22Rv1 (cell line): ENCODE measurements at regions not wholly inside any gene's neighbourhood (a gene's known extent, or its start where the extent isn't known, plus 50 kb on each side); places are given as distances from the start of the nearest gene placed in this dataset.

ENCODE experiments used
- H3K27ac ChIP-seq: fragments of 450-650 bp; 2 replicates; pipeline ENCODE4 v1.5.1; 2017
- ZFX ChIP-seq: fragments of 450-650 bp; IDR thresholded peaks from 2 replicates; pipeline ENCODE4 v1.6.1; 2017; ENCODE audit warnings: antibody characterized with exemption, borderline replicate concordance
- TF ChIP-seq, protein P1 (sequence below): fragments of 450-650 bp; IDR thresholded peaks from 2 replicates; pipeline ENCODE4 v1.5.1; 2017; ENCODE audit warnings: mild to moderate bottlenecking

DNA sequence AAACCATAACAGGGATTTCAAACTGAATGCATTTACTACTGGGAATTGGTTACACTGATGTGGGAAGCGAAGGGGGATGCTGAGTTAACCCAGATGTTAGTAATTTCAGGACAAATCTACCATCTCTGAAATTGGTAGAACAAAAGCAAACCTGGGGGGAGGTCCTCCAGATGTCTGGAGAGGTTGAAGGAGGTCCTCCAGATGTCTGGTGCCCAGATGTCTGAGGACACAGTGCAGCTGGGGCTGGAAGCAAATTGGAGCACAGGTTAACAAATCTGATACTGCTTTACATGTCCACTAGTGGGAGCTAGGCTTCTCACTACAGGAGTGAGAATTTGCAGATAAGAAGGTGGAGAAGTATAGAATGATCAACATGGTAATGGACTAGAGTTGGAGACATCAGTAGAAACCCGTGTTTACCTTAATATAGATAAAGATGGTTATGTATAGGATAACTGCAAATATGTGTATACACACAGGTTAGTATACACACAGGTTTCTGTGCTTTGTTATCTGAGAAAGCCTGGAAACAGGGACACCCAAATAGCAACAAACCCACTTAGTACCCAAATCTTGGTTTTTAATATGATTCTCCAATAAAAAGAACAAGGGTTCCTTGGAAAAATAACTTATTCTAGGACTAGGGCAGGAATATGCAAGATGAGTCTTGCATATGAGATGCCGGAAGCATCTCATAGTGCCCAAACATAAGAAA is 162.5 kb downstream of the C12orf50 start:
- no peak overlapping the region for H3K27ac ChIP-seq
- TF ChIP-seq ZFX: no peak
- TF ChIP-seq, protein P1, sequence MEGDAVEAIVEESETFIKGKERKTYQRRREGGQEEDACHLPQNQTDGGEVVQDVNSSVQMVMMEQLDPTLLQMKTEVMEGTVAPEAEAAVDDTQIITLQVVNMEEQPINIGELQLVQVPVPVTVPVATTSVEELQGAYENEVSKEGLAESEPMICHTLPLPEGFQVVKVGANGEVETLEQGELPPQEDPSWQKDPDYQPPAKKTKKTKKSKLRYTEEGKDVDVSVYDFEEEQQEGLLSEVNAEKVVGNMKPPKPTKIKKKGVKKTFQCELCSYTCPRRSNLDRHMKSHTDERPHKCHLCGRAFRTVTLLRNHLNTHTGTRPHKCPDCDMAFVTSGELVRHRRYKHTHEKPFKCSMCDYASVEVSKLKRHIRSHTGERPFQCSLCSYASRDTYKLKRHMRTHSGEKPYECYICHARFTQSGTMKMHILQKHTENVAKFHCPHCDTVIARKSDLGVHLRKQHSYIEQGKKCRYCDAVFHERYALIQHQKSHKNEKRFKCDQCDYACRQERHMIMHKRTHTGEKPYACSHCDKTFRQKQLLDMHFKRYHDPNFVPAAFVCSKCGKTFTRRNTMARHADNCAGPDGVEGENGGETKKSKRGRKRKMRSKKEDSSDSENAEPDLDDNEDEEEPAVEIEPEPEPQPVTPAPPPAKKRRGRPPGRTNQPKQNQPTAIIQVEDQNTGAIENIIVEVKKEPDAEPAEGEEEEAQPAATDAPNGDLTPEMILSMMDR: peak; percentile 91

DNA sequence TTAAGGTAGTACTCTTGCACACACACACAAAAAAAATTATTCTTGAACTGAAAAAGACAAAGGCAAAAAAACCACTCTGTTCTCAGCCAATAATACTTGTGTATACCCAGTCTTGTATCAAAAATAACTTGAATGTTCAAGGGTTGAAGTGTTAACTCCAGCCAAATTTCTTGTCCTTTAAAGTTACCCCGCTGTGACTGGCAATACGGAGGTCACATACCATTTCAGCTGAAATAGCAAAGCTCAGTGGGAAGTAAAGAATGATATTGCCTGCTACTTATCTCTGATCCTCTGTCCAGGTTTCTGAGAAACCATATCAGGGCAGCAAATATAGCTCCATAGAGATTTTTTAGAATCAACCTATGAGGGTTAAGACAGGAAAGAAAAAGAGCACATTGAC is 167.4 kb downstream of the C12orf50 start:
- TF ChIP-seq ZFX: no peak
- TF ChIP-seq, protein P1: no peak

DNA sequence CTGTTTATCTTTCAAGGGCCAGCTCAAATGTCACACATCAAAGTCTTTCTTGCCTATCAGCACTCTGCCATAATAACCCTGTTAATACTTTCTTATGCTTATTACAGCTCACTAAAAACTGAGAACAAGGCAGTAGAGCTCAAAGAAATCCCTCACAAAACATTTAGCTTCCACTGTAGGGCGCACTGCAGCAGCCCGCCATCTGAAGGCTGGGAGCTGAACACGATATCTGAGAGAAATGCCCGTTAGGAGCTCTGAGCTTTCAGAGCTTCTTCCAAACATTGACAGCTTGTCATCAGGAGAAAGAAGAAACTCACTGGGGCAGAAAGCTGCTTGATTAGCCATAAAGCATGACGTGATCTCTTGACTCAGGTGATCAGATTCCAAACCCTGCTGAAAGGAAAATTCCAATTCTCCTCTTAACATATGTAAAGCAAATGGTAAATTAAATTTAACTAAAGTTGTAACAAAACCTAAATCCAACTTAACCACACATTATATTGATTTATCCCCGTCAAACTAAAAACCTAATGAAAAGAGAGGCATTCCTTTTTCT is 175.7 kb downstream of the C12orf50 start:
- TF ChIP-seq, protein P1: no peak
- TF ChIP-seq ZFX: no peak
- H3K27ac ChIP-seq: no peak overlapping the region

More for the DNA sequence above, 167.4 kb downstream of the C12orf50 start:
- no peak overlapping the region for H3K27ac ChIP-seq

DNA sequence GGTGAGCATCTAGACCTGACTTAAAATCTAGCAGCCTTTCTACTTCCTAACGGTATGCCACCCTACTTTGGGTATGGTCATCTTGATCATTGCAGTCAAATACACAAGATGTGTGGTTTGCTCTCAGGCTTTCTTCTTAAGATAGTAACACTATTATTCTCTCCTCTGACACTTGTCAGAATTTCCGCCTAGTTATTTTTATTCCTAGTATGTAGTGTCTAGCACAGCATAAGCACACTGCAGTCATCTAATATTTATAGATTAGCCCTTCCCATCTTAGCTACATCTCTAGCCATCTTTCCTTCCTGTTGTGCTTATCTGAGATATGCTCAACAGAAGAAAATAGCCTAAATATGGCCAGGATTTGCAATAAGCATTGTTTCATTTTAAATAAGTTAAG is 180.1 kb downstream of the C12orf50 start:
- H3K27ac ChIP-seq: no peak overlapping the region
- TF ChIP-seq ZFX: no peak
- TF ChIP-seq, protein P1: no peak

DNA sequence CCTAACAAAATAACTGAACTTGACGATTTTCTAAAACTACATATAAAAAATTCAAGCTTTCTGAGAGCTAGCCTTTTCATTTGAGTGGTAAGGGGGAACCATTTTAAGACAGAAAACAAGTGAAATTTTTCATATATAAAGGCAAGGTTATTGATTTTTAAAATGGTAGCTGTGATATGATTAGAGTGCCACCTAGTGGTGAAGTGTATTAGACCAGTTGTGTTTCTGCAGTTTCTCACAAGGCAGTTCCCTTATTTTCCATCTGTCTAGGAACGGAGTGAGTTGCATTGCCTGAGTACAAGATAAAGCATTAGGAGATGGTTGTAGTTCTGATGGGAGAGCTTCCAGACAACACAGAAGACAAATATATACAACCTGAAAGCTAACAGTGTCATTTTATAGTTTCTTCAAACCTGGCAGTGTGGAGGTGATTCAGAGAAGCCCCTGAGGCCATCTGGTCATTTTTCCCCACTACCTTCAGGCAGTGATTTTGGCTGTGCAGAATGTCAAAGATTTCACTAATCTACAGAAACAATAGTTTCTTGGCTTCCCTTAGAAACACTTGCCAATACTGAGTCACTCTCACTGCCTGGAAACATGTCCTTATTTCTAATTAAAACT is 180.8 kb downstream of the C12orf50 start:
- TF ChIP-seq, protein P1: peak; percentile 95
- TF ChIP-seq ZFX: no peak
- no peak overlapping the region for H3K27ac ChIP-seq

DNA sequence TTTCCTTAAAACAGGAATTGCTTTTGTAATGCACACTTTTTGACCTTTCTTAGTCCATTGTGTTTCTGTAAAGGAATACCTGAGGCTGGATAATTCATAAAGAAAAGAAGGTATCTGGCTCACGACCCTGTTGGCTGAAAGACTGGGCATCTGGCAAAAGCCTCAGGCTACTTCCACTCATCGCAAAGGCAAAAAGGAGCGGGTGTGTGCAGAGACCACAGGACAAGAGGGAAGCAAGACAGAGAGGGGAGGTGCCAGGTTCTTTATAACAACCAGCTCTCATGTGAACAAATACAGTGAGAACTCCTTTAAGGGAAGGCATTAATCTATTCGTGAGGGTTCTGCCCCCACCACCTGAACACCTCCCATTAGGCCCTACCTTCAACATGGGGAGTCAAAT is 182.1 kb downstream of the C12orf50 start:
- TF ChIP-seq ZFX: no peak
- TF ChIP-seq, protein P1: no peak
- no peak overlapping the region for H3K27ac ChIP-seq

DNA sequence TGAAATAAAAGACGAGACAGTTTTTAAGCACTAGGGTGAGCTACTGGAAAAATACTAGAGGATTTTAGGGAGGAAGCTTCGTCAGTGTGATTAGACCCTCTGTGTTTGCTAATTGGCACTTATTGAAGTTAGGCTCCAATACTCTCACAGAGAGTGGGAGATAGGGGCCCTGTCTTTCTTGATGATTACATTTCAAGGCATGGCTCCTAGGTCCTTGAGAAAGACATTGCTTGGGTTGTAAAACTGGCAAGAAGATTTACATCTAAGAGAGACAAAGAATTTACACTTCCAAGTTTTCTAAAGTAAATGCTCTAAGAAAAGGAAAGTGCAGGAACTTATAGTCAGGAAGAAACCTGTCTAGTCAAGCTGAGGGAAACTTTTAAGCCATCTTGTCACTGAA is 183.2 kb downstream of the C12orf50 start:
- TF ChIP-seq, protein P1: no peak
- TF ChIP-seq ZFX: no peak
- no peak overlapping the region for H3K27ac ChIP-seq
